Fibroblast of skin of right biceps (primary cell): ENCODE measurements at regions not wholly inside any gene's neighbourhood (a gene's known extent, or its start where the extent isn't known, plus 50 kb on each side); places are given as distances from the start of the nearest gene placed in this dataset.
"Not testable (repeated sequence)": the region's sequence is repeated elsewhere in the genome, so short reads cannot be mapped to it uniquely, and the experiment has no call there.

ENCODE experiments used
- DNase-seq: peaks from one replicate; pipeline ENCODE4 v3.0.0-alpha.2; 2013

DNA sequence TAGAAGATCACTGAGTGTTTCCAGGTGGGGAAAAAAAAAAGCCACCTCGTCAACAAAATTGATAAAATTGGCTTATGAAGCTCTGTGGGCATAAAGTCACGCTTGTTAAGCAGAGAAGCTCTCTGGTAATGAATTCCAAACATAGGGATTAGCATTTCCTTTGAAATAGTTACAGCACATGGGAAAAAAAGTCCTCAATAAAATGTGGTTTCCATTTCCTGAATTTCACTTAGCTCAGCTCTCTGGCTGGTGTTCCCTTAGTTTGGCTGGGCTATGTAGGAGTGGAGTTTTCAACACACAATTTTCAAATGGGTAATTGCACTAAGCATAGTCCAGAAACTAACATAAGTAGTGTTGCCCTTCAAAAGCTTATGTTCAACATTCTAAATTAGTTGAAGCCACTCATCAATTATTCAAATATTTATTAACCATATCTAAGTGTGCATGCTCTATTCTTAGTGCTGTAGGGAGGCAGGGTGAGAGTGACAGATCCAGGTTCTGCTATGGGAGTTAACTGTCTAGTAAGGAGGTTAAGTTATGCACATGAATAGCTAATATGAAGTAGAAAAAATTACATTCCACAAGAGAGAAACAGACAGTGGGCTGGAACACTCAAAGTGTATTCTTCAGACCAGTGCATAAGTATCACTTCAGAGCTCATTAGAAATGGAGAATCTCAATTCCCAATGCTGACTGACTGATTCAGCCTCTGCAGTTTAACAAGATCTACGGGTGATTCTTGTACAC lies 445.7 kb downstream of the SMARCA1 start:
- DNase-seq: peak; percentile 12

DNA sequence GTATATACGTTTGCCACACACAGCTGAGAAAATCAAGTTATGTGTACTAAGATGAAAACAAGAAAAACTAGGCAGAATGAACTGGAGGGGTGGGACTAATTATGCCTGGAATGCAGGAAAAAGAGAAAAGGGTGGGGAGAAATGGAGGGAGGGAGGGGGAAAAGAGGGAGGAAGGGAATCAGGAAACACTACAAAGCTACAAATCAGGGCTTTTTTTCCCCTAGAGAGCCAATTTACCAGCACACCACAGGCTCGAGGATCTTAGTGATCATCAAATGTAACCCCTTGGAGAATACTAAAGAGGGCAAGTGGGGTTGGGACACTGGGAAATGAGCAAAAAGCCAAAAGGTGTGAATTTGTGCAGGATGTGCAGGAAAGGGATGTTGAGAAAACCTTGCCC lies 451.9 kb downstream of the SMARCA1 start:
- DNase-seq: no peak

DNA sequence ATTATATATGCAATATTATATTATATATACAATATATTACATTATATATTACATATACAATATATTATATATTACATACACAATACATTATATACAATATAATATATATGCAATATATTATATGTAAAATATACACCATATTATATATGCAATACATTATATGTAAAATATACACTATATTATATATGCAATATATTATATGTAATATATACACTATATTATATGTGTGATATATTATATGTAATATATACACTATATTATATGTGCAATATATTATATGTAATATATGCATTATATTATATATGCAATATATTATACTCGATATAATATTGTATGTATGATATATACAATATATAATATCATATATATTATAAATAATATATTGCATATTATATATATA lies 457.4 kb downstream of the SMARCA1 start:
- DNase-seq: no peak

DNA sequence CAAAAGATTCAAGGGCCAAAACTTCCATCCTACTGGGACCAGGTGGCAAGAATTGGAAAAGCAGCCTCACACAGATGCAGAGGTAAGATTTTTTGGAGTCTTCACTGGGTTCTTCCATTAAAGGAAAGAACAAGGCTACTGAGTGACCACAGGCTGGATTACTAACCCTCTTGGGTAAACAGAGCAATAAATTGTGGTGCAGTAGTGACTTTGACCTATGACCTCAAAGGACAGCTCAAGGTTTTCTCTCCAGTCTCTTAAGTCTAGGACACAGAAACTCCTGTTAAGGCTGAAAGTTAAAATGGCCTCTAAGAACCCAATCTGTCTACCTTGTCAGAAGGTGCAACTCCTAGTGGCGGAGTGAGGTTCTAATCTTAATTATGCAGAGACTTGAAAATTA lies 464.9 kb downstream of the SMARCA1 start:
- DNase-seq: no peak

DNA sequence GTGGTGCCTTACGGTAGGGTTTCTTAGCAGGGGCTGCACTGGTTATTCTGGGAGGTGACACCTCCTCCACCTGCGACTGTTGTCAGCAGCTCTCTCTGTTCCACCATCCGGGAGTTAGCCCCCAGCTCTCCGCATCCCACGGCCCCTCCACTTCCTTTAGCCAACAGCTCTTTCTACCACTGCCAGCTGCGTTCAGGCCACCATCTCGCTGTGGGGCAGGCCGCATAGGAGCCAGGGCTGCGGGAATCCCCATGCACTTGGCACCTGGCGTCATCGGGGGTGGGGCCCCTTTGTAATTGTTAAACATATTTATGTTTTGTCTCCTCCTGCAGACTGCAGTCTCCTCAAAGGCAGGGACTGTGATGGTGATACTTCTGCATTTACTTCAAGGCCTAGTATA lies 480.2 kb downstream of the SMARCA1 start:
- DNase-seq: no peak

DNA sequence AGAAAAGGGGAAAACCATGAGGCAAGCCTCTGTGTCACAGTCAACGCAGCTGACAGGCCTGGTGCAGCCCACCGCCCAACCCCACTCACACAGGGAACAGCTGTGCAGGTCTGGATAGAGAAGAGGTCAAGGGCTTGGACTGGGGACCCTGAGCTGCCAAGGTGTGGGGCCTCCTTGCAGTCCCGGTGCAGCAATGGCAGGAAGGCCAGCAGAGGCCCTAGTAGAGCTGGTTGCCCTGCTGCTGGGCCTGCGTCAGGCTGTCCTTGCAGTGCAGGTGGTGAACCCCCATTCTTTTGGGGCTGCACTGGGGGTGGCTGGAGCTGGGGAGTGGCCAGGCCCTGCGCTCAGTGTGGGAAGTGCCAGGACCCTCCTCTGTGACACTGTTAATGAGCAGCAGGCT lies 482.0 kb downstream of the SMARCA1 start:
- DNase-seq: no peak

DNA sequence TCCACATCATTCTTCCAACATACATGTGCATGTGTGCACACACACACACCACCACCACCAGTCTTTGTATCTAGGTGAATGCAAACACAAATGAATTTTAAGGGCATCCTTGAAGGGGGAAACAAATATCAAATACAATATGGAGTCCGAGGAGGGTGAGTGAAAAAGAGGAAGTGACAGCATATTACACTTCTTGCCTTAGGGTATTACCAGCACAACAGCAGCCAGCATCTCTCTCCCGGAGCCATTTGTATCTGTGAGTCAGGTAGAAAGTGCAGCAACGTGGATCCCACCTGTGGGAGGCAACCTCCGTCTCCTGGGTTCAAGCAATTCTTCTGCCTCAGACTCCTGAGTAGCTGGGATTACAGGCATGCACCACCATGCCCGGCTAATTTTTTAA lies 483.2 kb downstream of the SMARCA1 start:
- no peak for DNase-seq

DNA sequence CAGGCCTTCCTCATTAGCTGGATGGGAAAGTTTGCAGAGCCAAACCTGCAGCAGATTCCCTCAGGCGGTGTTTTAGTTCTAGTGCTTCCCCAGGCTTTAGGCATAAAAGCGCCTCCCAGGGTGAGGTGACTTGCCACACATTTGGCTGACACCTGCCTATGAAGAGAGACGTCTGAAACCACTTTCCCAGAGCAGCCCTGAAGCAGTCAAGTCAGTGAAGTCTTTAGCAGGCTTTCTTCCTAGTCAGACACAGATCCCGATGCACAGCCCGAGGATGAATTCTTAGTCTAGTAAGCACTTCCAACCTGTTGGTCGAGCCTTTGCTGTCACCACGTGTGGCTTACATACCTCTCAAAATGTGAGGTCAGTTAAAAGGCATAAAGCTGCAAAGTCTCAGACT lies 484.1 kb downstream of the SMARCA1 start:
- no peak for DNase-seq

DNA sequence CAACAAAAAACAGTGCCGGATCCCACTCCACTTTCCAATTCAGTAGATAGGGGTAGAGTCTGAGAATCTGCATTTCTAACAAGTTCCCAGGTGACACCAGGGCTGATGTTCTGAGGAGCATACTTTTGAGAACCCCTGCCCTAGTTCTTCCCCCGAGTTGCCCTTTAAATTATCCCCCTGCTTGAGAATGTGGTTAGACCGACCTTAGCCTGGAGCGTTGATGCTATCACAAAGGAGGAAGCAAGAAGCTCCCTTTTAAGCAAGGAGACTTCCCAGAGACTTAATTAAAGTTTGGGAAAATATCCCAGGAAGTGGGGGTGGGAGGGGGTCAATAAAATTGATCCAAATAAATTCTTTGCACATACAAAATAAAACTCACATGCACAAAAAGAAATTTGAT lies 485.9 kb downstream of the SMARCA1 start:
- DNase-seq: no peak

DNA sequence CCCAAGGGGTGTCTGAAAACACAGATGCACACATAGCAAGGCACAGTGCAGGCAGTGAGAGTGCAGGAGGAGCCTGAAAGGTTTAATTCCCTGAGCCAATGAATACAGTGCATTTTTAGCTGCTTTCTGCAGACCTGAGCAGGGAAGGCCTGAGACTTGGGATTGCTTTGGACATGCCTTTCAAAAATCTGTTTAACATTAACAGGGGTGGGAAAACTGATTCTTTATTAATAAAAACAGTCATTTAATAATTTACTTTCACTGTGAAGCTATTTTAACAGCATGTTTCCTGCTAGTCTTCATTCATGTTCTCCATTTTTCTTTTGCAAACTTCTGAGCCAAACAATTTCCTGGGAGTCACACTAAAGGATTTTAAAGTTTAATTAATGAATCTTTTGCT lies 488.1 kb downstream of the SMARCA1 start:
- DNase-seq: no peak

DNA sequence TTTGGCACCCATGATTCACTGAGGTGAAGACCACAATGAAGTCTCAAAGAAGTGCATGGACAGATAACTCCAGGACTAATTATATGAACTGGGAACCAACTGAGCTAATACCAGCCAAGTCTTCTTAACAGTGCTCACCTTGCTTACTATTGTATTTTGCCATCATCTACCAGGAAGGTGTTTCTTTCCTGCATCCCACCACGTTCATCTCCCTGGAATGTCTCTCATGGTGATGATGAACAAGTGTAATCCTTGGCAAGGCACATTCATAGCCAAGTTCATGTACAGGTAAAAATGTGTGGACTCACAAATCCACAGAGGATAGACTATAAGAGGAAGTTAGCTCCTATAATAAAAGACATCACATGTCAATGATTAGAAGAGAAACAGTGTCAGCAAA lies 489.1 kb downstream of the SMARCA1 start:
- DNase-seq: no peak

DNA sequence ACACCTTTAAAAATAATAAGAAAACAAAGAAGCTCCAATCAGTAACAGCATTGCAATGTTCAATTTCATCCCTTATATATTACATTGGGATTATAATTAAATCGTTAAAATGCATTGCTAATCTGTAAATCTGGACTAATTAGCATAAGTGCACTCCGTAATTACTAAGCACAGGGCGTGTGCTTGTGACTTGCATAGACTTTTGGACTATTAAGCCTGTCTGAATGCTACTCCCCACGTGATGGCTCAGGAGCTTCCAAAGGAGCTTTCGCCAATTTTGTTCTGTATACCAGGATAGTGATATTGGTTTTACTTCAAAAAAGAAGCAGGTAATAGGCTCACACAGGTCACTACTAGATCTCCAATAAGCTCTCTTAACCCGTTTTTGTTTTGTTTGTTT lies 497.1 kb downstream of the SMARCA1 start:
- no peak for DNase-seq

DNA sequence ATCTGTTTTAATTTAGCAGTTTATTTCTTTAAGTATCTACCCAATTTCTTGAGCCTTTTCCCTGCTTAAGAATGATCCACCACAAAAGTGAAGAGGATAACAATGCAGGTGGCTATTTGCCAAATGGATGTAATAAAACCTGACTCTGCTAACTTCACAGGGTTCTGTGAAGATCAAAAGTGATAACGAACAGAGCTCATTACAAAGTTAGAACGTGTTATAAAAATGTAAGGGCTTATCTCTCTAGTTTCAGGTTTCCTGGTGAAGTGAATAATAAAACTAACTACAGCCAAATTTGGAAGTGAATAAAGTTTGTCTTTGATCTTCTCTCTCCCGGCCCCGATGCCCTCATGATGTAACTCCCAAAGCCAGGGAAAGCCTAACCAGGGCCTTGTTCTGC lies 497.9 kb downstream of the SMARCA1 start:
- no peak for DNase-seq

DNA sequence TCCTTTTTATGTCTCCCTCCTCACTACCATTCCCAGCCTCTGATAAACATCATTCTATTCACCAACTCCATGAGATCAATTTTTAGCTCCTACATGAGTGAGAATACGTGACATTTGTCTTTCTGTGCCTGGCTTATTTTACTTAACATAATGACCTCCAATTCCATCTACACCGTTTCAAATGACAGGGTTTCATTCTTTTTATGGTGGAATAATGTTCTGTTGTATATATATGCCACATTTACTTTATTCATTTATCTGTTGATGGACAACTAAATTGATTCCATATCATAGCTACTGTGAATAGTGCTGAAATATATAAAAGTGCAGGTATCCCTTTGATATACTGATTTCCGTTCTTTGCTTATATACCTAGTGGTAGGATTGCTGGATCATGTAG lies 503.9 kb downstream of the SMARCA1 start:
- no peak for DNase-seq

DNA sequence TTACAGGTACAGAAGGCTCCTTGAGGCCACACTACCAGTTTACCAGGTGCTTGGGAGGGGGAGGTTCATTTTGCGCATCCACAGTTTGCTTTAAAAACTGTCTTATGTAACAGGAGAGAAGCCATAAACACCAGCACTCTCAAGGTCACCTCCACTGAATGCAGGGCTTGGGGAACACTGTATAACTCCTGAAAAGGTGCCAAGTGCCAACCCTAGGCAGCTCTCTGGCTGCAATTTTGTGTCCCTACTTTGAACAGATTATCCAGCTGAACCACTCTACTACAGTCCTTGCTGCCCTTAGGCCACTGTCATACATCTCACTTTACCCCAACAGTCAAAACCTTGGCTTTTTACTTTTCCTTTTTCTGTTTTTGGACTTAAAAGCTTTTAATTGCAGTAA lies 507.9 kb downstream of the SMARCA1 start:
- no peak for DNase-seq

DNA sequence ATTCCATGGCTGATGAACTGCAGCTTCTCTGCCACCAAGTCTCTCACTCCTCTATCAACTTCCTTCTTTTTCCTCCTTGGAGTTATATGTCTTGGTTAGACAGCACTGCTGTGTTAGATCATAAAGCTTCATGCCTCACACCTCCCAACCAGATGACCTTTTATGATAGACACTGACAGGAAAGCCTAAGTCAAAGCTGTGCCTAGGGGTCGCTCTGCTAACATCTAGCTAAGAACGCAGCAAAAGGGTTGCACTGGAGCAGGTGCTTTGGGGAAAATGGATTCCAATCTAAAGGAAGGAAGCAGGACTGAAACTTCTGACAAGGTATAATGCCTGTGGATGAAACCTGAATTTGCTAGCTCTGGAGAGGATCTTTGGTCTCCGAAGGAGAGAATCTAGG lies 509.7 kb downstream of the SMARCA1 start:
- no peak for DNase-seq

DNA sequence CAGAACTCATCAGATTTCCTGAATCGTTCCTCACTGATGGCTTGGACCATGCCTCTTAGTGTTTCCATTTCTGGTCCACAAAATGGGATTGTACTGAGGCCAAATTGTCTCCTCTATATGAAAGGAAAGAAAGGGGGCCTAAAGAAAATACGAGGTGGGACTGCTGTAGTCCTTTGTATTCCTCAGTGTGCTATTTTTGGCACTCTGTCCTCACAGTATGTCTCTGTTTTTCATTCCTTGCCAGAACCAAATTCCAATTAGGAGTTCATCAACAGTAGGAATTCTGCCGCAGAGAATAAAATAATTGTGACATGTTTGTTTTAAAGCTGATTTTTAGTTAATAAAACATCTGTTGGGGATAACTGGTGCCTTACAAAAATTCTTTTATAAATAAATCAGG lies 515.7 kb downstream of the SMARCA1 start:
- peak; percentile 0 for DNase-seq

DNA sequence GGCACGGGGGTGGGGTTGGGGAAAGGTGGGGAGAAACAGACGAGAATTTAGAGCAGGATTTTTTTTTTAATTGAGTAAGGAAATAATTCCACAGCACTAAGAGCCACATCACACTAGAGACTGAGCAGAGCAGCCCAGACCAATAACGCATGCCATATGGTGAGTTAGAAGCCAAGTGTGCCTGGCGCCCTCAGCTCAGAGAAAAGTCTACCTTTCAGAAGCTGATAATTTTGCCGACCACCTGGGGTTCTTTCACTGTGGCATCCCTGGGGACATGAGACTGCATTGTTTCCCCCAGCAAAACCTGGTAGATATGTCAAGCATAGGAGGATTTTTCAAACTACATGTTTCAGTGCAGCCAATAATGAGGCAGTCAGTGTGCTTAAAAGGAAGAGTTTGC lies 516.8 kb downstream of the SMARCA1 start:
- DNase-seq: no peak

DNA sequence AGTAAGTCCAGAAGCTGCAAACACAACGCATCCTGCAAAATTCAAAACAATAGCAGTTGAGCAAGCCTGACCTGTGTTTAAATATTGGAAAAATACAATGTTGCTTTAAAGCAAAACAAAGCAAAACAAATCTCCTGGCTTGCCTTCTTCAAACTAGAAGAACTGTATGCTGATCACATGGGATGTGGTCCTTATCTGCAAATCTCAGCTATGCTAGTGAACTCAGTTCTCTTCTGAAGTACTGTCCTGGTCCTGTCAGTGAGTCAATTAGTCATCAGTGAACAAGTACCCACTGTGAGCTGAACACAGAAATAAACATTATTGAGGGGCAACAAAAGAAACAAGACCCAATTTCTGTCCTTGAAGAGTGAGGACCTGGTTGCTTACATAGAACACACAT lies 522.5 kb downstream of the SMARCA1 start:
- no peak for DNase-seq

DNA sequence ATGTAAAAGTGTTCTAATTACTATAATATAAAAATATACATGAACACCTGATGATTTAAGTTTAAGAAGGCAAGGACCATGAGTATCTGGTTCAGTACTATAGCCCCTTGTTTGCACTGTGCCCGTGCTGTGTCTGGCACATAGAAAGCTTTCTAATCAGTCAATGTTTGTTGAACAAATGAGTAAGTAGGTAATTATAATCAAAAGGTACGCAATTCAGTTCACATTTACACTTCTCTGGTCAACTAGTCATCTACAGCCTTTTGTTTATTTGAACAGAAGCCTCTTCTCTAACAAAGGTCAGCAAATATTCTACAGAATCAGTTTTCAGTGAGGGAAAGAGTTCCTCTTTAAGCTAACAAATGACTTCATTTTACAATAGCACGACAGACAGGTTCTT lies 523.3 kb downstream of the SMARCA1 start:
- DNase-seq: no peak

DNA sequence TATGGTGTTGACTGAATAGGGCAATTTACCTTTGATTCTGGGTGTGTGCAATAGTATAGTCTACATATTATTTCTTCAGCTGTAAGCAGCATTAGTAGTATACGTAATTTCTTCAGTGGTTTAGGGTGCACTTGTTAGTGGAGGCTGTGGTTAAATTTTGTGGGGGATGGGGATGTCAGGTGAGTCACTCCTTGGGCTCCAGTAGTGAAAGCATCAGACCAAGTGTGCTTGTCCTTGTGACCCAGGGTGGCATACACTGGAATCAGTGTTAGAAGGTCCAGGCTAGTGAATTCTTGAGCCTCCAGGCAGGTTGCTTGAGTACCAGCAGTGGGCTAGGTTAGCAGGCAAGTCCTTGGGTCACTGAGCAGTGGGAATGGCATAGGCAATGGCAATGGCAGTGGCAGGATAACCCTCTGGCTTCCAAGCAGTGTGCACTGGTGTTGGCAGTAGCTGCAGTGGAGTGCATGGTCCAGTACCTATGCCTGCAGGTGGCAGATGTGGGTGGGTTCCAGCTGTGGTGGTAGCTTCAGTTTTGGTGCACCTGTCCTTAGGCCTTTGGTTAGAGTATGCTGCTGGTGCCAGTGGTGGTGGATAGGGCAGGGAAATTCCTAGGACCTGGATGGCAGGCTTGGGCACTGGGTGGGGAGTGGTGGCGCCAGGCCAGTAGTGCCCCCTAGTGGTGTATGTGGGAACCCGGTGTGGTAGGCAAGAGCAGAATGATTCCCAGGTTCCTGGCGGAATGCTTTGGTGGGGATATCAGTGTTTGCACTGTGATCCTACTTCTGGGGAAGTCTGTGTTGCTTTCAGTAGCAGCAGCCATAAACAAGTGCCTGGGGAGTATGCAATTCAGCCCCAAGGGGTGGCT lies 531.0 kb downstream of the SMARCA1 start:
- no peak for DNase-seq

DNA sequence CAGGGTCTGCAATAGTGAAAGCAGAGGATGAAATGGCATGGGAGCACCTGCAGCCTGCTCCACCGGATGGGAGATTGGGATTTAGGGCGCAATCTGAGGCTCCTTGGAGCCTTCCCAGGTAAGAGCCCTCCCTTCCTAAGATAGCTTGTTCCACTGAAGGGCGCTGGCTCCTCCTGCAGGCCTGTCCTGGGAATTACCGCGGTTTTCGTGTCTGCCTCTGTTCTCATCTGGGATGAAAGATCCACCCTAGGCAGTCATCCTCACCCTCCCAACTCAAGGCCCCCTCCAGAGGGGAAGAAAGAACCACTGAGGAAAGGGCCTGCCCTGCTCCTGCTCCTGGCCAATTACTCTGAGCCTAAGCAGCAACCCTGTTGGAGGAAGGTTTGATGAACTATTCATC lies 547.5 kb downstream of the SMARCA1 start:
- peak; percentile 11 for DNase-seq

DNA sequence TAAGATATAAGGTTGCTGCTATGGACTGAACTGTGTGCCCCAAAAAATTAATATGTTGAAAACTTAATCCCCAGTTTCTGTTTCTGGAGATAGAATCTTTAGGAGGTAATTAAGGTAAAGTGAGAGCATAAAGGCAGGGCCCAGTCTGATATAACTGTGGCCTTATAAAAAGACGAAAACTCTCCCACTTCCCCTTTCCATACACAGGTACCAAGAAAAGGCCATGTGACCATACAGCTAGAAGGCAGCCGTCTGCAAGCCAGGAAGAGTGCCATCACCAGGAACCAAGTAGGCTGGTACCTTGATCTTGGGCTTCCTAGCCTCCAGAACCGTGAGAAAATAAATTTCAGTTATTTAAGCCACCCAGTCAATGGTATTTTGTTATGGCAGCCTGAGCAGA lies 550.3 kb downstream of the SMARCA1 start:
- DNase-seq: no peak

DNA sequence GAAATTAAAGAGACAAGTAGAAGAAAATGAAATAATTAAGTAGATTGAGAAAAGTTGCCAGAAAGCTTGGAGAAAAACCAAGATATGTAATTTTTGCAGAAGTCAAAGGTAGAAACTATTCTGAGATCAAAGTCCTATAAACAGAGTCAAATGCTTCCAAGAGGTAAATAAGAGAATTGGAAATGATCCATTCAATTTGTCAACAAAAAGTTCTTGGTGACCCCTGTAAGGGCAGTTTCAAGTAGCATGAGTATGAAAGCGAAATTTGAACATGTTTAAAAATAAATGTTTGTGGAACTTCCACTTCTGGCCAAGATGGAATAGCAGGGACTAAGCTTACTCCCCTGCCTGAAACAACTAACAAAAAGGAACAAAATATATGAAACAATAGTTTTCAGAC lies 562.0 kb downstream of the SMARCA1 start:
- no peak for DNase-seq

DNA sequence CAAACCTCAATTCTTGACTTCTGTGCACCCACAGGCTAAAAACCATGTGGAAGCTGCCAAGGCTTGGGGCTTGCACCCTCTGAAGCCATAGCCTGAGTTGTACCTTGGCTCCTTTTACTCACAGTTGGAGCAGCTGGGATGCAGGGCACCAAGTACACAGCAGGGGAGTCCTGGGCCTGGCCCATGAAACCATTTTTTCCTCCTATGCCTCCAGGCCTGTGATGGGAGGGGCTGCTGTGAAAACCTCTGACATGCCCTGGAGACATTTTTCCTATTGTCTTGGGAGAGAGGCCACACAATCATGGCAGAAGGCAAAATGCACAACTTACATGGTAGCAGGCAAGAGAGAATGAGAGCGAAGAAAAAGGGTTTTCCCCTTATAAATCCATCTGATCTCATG lies 568.6 kb downstream of the SMARCA1 start:
- DNase-seq: not testable (repeated sequence)
